H9 (cell line): ENCODE measurements at regions not wholly inside any gene's neighbourhood (a gene's known extent, or its start where the extent isn't known, plus 50 kb on each side); places are given as distances from the start of the nearest gene placed in this dataset.

ENCODE experiments used
- DNase-seq: peaks from one replicate; pipeline ENCODE4 v3.0.0-alpha.2; 2017
- H2AFZ ChIP-seq: one replicate; pipeline ENCODE4 v1.6.1; 2013; ENCODE audit warnings: mild to moderate bottlenecking, low read length, control low read depth, moderate library complexity
- H2AK5ac ChIP-seq: 2 replicates; pipeline ENCODE4 v1.6.1; 2013; ENCODE audit warnings: low read length, control low read depth, mixed read lengths; ENCODE audit not compliant: insufficient read length
- H2BK120ac ChIP-seq: one replicate; pipeline ENCODE4 v1.6.1; 2013; ENCODE audit warnings: low read depth, mild to moderate bottlenecking, low read length, control low read depth, inconsistent platforms; ENCODE audit not compliant: poor library complexity, severe bottlenecking
- H2BK12ac ChIP-seq: 2 replicates; pipeline ENCODE4 v1.6.1; 2013; ENCODE audit warnings: low read length, control low read depth, mixed read lengths, low read depth; ENCODE audit not compliant: insufficient read length
- H2BK15ac ChIP-seq: 2 replicates; pipeline ENCODE4 v1.6.1; 2013; ENCODE audit warnings: low read depth, low read length, control low read depth
- H2BK20ac ChIP-seq: one replicate; pipeline ENCODE4 v1.6.1; 2013; ENCODE audit warnings: low read depth, mild to moderate bottlenecking, low read length, control low read depth, inconsistent platforms; ENCODE audit not compliant: poor library complexity, severe bottlenecking
- H2BK5ac ChIP-seq: 2 replicates; pipeline ENCODE4 v1.6.1; 2013; ENCODE audit warnings: low read length, control low read depth, mixed read lengths; ENCODE audit not compliant: insufficient read length
- H3K14ac ChIP-seq: 2 replicates; pipeline ENCODE4 v1.6.1; 2013; ENCODE audit warnings: low read length, control low read depth; ENCODE audit not compliant: insufficient read depth
- H3K18ac ChIP-seq: 2 replicates; pipeline ENCODE4 v1.6.1; 2013; ENCODE audit warnings: low read depth, mild to moderate bottlenecking, mixed read lengths, low read length, control low read depth; ENCODE audit not compliant: insufficient read length
- H3K23ac ChIP-seq: 2 replicates; pipeline ENCODE4 v1.6.1; 2013; ENCODE audit warnings: low read length, control low read depth, mixed read lengths, low read depth; ENCODE audit not compliant: insufficient read length
- H3K23me2 ChIP-seq: 2 replicates; pipeline ENCODE4 v1.6.1; 2013; ENCODE audit warnings: low read depth, mild to moderate bottlenecking, mixed read lengths, low read length, control low read depth; ENCODE audit not compliant: insufficient read length, poor library complexity, severe bottlenecking
- H3K27ac ChIP-seq: 2 replicates; pipeline ENCODE4 v1.5.1; 2013; ENCODE audit warnings: low read length, control low read depth, mixed read lengths, low read depth; ENCODE audit not compliant: insufficient read length
- H3K27me3 ChIP-seq: 2 replicates; pipeline ENCODE4 v1.6.1; 2013; ENCODE audit warnings: low read length, control low read depth, inconsistent platforms; ENCODE audit not compliant: insufficient read depth
- H3K4ac ChIP-seq: 2 replicates; pipeline ENCODE4 v1.6.1; 2013; ENCODE audit warnings: low read depth, mild to moderate bottlenecking, control low read depth, inconsistent platforms, low read length, moderate library complexity
- H3K4me1 ChIP-seq: 2 replicates; pipeline ENCODE4 v1.6.1; 2013; ENCODE audit warnings: low read length, control low read depth, inconsistent platforms; ENCODE audit not compliant: insufficient read depth
- H3K4me2 ChIP-seq: 2 replicates; pipeline ENCODE4 v1.6.1; 2013; ENCODE audit warnings: low read length, control low read depth, mixed read lengths; ENCODE audit not compliant: insufficient read length, insufficient read depth
- H3K56ac ChIP-seq: 2 replicates; pipeline ENCODE4 v1.6.1; 2013; ENCODE audit warnings: low read depth, mild to moderate bottlenecking, mixed read lengths, low read length, control low read depth; ENCODE audit not compliant: insufficient read length
- H3K79me1 ChIP-seq: 2 replicates; pipeline ENCODE4 v1.6.1; 2013; ENCODE audit warnings: low read depth, mild to moderate bottlenecking, moderate library complexity, low read length, control low read depth, inconsistent platforms; ENCODE audit not compliant: insufficient read depth, poor library complexity, severe bottlenecking
- H3K79me2 ChIP-seq: 2 replicates; pipeline ENCODE4 v1.6.1; 2013; ENCODE audit warnings: low read length, control low read depth, inconsistent platforms; ENCODE audit not compliant: insufficient read depth
- H3K9ac ChIP-seq: 2 replicates; pipeline ENCODE4 v1.6.1; 2013; ENCODE audit warnings: low read length, control low read depth, mixed read lengths; ENCODE audit not compliant: insufficient read length; ENCODE audit errors: extremely low read depth
- H3K9me3 ChIP-seq: one replicate; pipeline ENCODE4 v1.6.1; 2013; ENCODE audit warnings: low read depth, low read length, inconsistent platforms; ENCODE audit not compliant: control insufficient read depth
- H3T11ph ChIP-seq: one replicate; pipeline ENCODE4 v1.6.1; 2013; ENCODE audit warnings: mild to moderate bottlenecking, low read length, control low read depth, inconsistent platforms
- H4K20me1 ChIP-seq: one replicate; pipeline ENCODE4 v1.6.1; 2013; ENCODE audit not compliant: control insufficient read depth, insufficient read length, insufficient read depth
- H4K5ac ChIP-seq: 2 replicates; pipeline ENCODE4 v1.6.1; 2013; ENCODE audit warnings: low read depth, mild to moderate bottlenecking, mixed read lengths, low read length, control low read depth; ENCODE audit not compliant: insufficient read length
- H4K8ac ChIP-seq: replicated peaks from 2 replicates; pipeline ENCODE4 v1.6.1; 2013; ENCODE audit warnings: low read length, control low read depth, mixed read lengths, low read depth; ENCODE audit not compliant: insufficient read length
- H4K91ac ChIP-seq: 2 replicates; pipeline ENCODE4 v1.6.1; 2013; ENCODE audit warnings: low read depth, mild to moderate bottlenecking, moderate library complexity, mixed read lengths, low read length, control low read depth; ENCODE audit not compliant: insufficient read length
- H3K27ac Mint-ChIP-seq, 3 experiments: 2 replicates in 2 of 3; 3 replicates in 1 of 3; pipeline ENCODE4 v1.8.0; 2020 to 2021; ENCODE audit warnings: mixed read lengths in 3 of 3, mild to moderate bottlenecking in 1 of 3, moderate library complexity in 1 of 3
- H3K27me3 Mint-ChIP-seq: 2 replicates; pipeline ENCODE4 v1.8.0; 2021; ENCODE audit warnings: low read depth, mild to moderate bottlenecking, moderate library complexity, mixed read lengths
- H3K36me3 Mint-ChIP-seq, 3 experiments: 2 replicates in 2 of 3; 3 replicates in 1 of 3; pipeline ENCODE4 v1.8.0; 2020 to 2021; ENCODE audit warnings: low read depth in 3 of 3, mixed read lengths in 3 of 3; ENCODE audit not compliant: insufficient read depth in 1 of 3
- H3K4me1 Mint-ChIP-seq, 2 experiments: 2 replicates each; pipeline ENCODE4 v1.8.0; 2020; ENCODE audit warnings: mixed read lengths in 2 of 2
- H3K4me3 Mint-ChIP-seq, 2 experiments: 2 replicates in 1 of 2; 3 replicates in 1 of 2; pipeline ENCODE4 v1.8.0; 2020 to 2021; ENCODE audit warnings: mild to moderate bottlenecking in 2 of 2, mixed read lengths in 2 of 2, moderate library complexity in 1 of 2
- H3K9me3 Mint-ChIP-seq, 2 experiments: 2 replicates in 1 of 2; 3 replicates in 1 of 2; pipeline ENCODE4 v1.8.0; 2020; ENCODE audit warnings: mild to moderate bottlenecking in 2 of 2, mixed read lengths in 2 of 2, moderate library complexity in 1 of 2
- CTCF ChIP-seq: fragments of 200-600 bp; sonication (generic); conservative IDR thresholded peaks from 3 replicates; pipeline ENCODE4 v1.8.0; 2021; ENCODE audit warnings: antibody characterized with exemption, mild to moderate bottlenecking
- WGBS: extraction: QIAGEN DNeasy Blood & Tissue Kit; methylation state at CpG from one replicate; pipeline ENCODE4 v1.1.7; 2013; ENCODE audit warnings: missing lambda C conversion rate, low lambda C conversion rate, mixed read lengths; ENCODE audit not compliant: insufficient read length; ENCODE audit errors: extremely low coverage; 5-methylcytosine and 5-hydroxymethylcytosine counted together

GRCh38 chr1:83023212-83023611 lies 975.7 kb downstream of the TTLL7 start:
- no peak for TF ChIP-seq CTCF
- Histone ChIP-seq H3K27ac (no peak overlapping the region), H2AFZ (no peak overlapping the region)

More at GRCh38 chr1:83023212-83023611, 975.7 kb downstream of the TTLL7 start:
- no peaks in the 10 kb centered on the region for H3K27me3 Mint-ChIP-seq
- Histone ChIP-seq H3K4me2 (no peak overlapping the region), H3K14ac (no peak overlapping the region), H2BK20ac (no peak overlapping the region), H4K5ac (no peak overlapping the region), H2BK120ac (no peak overlapping the region), H3K23ac (no peak overlapping the region), H4K8ac (no peak overlapping the region), H4K20me1 (no peaks in the 10 kb centered on the region), H3K9ac (no peak overlapping the region), H3K79me2 (no peaks in the 10 kb centered on the region), H2BK15ac (no peak overlapping the region), H3K27me3 (no peaks in the 10 kb centered on the region), H3K18ac (no peak overlapping the region), H3K9me3 (peaks cover 13% of the 10 kb centered on the region), H3K4me1 (no peaks in the 10 kb centered on the region), H4K91ac (no peak overlapping the region), H3K56ac (no peak overlapping the region), H3T11ph (no peak overlapping the region), H2BK5ac (no peak overlapping the region), H3K79me1 (peaks cover 3% of the 10 kb centered on the region), H3K23me2 (no peaks in the 10 kb centered on the region), H2BK12ac (no peak overlapping the region), H2AK5ac (no peak overlapping the region), H3K4ac (no peak overlapping the region)
- WGBS, result no CpG with 5 or more reads among the region's 2 CpGs
- no peak overlapping the region for H3K4me3 Mint-ChIP-seq
- H3K4me1 Mint-ChIP-seq, result peaks cover 11 to 24% of the 10 kb centered on the region in 2 experiments
- peaks cover 6 to 8% of the 10 kb centered on the region in 2 experiments; a peak in 4 of 5 replicates for H3K9me3 Mint-ChIP-seq
- H3K36me3 Mint-ChIP-seq, result peaks cover 0 to 15% (median 14%) of the 10 kb centered on the region in 3 experiments; a peak in 5 of 7 replicates
- DNase-seq, result no peak
- H3K27ac Mint-ChIP-seq, result no peak overlapping the region
